HAP-1 (cell line): ENCODE measurements at regions not wholly inside any gene's neighbourhood (a gene's known extent, or its start where the extent isn't known, plus 50 kb on each side); places are given as distances from the start of the nearest gene placed in this dataset.

Source experiments
- DNase-seq, 2 experiments: peaks; one replicate each; pipeline ENCODE4 v3.0.0-alpha.2; 2016 to 2020; ENCODE audit warnings: low spot score in 2 of 2
- H3K27me3 ChIP-seq: fragments of 250-450 bp; sonication (Bioruptor Pico); 2 replicates; pipeline ENCODE4 v1.5.1; 2020; ENCODE audit warnings: low read depth, mild to moderate bottlenecking, moderate library complexity
- H3K36me3 ChIP-seq: fragments of 250-450 bp; sonication (Bioruptor Pico); replicated peaks from 2 replicates; pipeline ENCODE4 v1.5.1; 2020; ENCODE audit warnings: mild to moderate bottlenecking
- H3K4me1 ChIP-seq: fragments of 250-450 bp; sonication (Bioruptor Pico); 2 replicates; pipeline ENCODE4 v1.5.1; 2020; ENCODE audit warnings: mild to moderate bottlenecking
- H3K4me3 ChIP-seq: fragments of 250-450 bp; sonication (Bioruptor Pico); 2 replicates; pipeline ENCODE4 v1.5.1; 2020; ENCODE audit warnings: mild to moderate bottlenecking, moderate library complexity
- H3K9me3 ChIP-seq: fragments of 250-450 bp; sonication (Bioruptor Pico); 2 replicates; pipeline ENCODE4 v1.5.1; 2020; ENCODE audit warnings: mild to moderate bottlenecking, moderate library complexity
- in situ Hi-C: fragments of 300-500 bp; cut with MboI; formaldehyde crosslinking; loops from 3 replicates; pipeline ENCODE4 v1.14.3; 2020; ENCODE audit warnings: low sequenced_read_pairs, inconsistent platforms, mixed read lengths

GRCh38 chr18:7497081-7497480 is 70.0 kb upstream of the PTPRM start:
- no peaks in the 10 kb centered on the region for H3K36me3 ChIP-seq
- no peaks in the 10 kb centered on the region for H3K9me3 ChIP-seq
- DNase-seq = no peak
- H3K4me3 ChIP-seq = no peak overlapping the region
- no peaks in the 10 kb centered on the region for H3K27me3 ChIP-seq
- H3K4me1 ChIP-seq = no peaks in the 10 kb centered on the region
- in situ Hi-C loops = no loop called here

DNA sequence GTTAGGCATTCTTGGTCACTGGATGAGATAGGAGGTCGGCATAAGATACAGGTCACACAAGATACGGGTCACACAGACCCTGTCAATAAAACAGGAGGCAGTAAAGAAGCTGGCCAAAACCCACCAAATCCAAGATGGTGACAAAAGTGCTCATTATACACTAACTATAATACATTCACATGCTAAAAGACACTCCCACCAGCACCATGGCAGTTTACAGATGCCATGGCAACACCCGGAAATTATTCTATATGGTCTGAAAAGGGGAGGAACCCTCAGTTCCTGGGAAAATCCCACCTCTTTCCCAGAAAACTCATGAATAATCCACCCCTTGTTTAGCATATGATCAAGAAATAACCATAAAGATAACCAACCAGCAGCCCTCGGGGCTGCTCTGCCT is 56.0 kb upstream of the PTPRM start:
- H3K9me3 ChIP-seq = peaks cover 3% of the 10 kb centered on the region; the same call in 1 of the 2 replicates
- no peak for DNase-seq
- no peak overlapping the region for H3K4me3 ChIP-seq
- H3K27me3 ChIP-seq = no peaks in the 10 kb centered on the region
- no peaks in the 10 kb centered on the region for H3K36me3 ChIP-seq
- no peaks in the 10 kb centered on the region for H3K4me1 ChIP-seq
- in situ Hi-C loops = no loop called here

DNA sequence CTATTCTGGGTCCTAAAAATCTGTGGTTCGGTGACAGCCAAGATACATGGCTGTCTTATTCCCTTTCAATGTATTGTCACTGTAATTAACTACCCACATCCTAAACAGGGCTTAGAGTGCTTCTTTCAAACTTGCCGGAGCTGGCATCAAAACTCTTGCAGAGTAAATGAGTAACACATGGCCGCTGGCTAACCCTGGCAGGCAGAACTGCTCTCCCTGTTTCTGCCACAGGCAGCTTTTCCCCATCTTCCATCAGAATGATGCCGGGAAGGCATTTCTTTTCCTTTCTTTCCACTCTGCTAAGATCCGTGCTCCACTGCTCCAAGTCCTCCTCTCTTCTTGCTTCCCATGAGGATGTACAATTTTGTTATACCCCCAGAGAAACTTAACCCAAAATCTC is 54.8 kb upstream of the PTPRM start:
- in situ Hi-C loops = no loop called here

DNA sequence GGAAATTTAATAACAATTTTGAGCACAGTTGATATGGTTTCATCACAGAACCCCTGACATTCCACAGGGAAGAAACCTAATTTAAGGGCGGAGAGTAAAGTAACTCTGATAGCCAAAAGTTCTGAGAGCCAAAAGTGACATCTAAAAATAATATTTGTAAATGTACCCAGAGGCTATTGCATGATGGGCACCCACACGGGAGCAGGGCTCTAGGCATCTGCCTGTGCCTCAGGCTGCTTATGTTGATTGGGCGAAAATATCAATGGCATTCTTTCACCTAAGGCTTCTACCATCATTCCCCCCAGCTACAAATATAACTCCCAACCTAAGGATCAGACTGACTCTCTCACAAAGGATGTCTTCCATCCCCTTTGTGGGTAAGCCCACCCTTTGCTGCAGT is 54.1 kb upstream of the PTPRM start:
- DNase-seq = no peak
- in situ Hi-C loops = no loop called here
- Histone ChIP-seq H3K36me3 (no peaks in the 10 kb centered on the region), H3K9me3 (peaks cover 3% of the 10 kb centered on the region; the same call in 1 of the 2 replicates), H3K4me3 (no peak overlapping the region), H3K27me3 (no peaks in the 10 kb centered on the region), H3K4me1 (no peaks in the 10 kb centered on the region)

More for the DNA sequence above, 54.8 kb upstream of the PTPRM start:
- Histone ChIP-seq H3K4me3 (no peak overlapping the region), H3K9me3 (peaks cover 3% of the 10 kb centered on the region; the same call in 1 of the 2 replicates), H3K27me3 (no peaks in the 10 kb centered on the region), H3K4me1 (no peaks in the 10 kb centered on the region), H3K36me3 (no peaks in the 10 kb centered on the region)
- no peak for DNase-seq

- no peak for DNase-seq
- H3K36me3 ChIP-seq = no peaks in the 10 kb centered on the region
- in situ Hi-C loops = no loop called here
- H3K27me3 ChIP-seq = no peaks in the 10 kb centered on the region
- no peaks in the 10 kb centered on the region for H3K9me3 ChIP-seq
- H3K4me1 ChIP-seq = no peaks in the 10 kb centered on the region
- H3K4me3 ChIP-seq = no peak overlapping the region
These were observed 52.2 kb upstream of the PTPRM start for GRCh38 chr18:7514796-7515440.

- Histone ChIP-seq H3K27me3 (no peaks in the 10 kb centered on the region), H3K9me3 (no peaks in the 10 kb centered on the region)
- in situ Hi-C loops = no loop called here
These were observed 50.6 kb upstream of the PTPRM start for GRCh38 chr18:7516266-7517117.

More at GRCh38 chr18:7516266-7517117, 50.6 kb upstream of the PTPRM start:
- Histone ChIP-seq H3K4me1 (no peaks in the 10 kb centered on the region), H3K4me3 (no peak overlapping the region), H3K36me3 (no peaks in the 10 kb centered on the region)
- no peak for DNase-seq
